H9 (cell line): ENCODE measurements at regions not wholly inside any gene's neighbourhood (a gene's known extent, or its start where the extent isn't known, plus 50 kb on each side); places are given as distances from the start of the nearest gene placed in this dataset.

Source experiments
- DNase-seq: peaks from one replicate; pipeline ENCODE4 v3.0.0-alpha.2; 2017
- H2AFZ ChIP-seq: one replicate; pipeline ENCODE4 v1.6.1; 2013; ENCODE audit warnings: mild to moderate bottlenecking, low read length, control low read depth, moderate library complexity
- H2AK5ac ChIP-seq: 2 replicates; pipeline ENCODE4 v1.6.1; 2013; ENCODE audit warnings: low read length, control low read depth, mixed read lengths; ENCODE audit not compliant: insufficient read length
- H2BK120ac ChIP-seq: one replicate; pipeline ENCODE4 v1.6.1; 2013; ENCODE audit warnings: low read depth, mild to moderate bottlenecking, low read length, control low read depth, inconsistent platforms; ENCODE audit not compliant: poor library complexity, severe bottlenecking
- H2BK12ac ChIP-seq: 2 replicates; pipeline ENCODE4 v1.6.1; 2013; ENCODE audit warnings: low read length, control low read depth, mixed read lengths, low read depth; ENCODE audit not compliant: insufficient read length
- H2BK15ac ChIP-seq: 2 replicates; pipeline ENCODE4 v1.6.1; 2013; ENCODE audit warnings: low read depth, low read length, control low read depth
- H2BK20ac ChIP-seq: one replicate; pipeline ENCODE4 v1.6.1; 2013; ENCODE audit warnings: low read depth, mild to moderate bottlenecking, low read length, control low read depth, inconsistent platforms; ENCODE audit not compliant: poor library complexity, severe bottlenecking
- H2BK5ac ChIP-seq: 2 replicates; pipeline ENCODE4 v1.6.1; 2013; ENCODE audit warnings: low read length, control low read depth, mixed read lengths; ENCODE audit not compliant: insufficient read length
- H3K14ac ChIP-seq: 2 replicates; pipeline ENCODE4 v1.6.1; 2013; ENCODE audit warnings: low read length, control low read depth; ENCODE audit not compliant: insufficient read depth
- H3K18ac ChIP-seq: 2 replicates; pipeline ENCODE4 v1.6.1; 2013; ENCODE audit warnings: low read depth, mild to moderate bottlenecking, mixed read lengths, low read length, control low read depth; ENCODE audit not compliant: insufficient read length
- H3K23ac ChIP-seq: 2 replicates; pipeline ENCODE4 v1.6.1; 2013; ENCODE audit warnings: low read length, control low read depth, mixed read lengths, low read depth; ENCODE audit not compliant: insufficient read length
- H3K23me2 ChIP-seq: 2 replicates; pipeline ENCODE4 v1.6.1; 2013; ENCODE audit warnings: low read depth, mild to moderate bottlenecking, mixed read lengths, low read length, control low read depth; ENCODE audit not compliant: insufficient read length, poor library complexity, severe bottlenecking
- H3K27ac ChIP-seq: 2 replicates; pipeline ENCODE4 v1.5.1; 2013; ENCODE audit warnings: low read length, control low read depth, mixed read lengths, low read depth; ENCODE audit not compliant: insufficient read length
- H3K27me3 ChIP-seq: 2 replicates; pipeline ENCODE4 v1.6.1; 2013; ENCODE audit warnings: low read length, control low read depth, inconsistent platforms; ENCODE audit not compliant: insufficient read depth
- H3K4ac ChIP-seq: 2 replicates; pipeline ENCODE4 v1.6.1; 2013; ENCODE audit warnings: low read depth, mild to moderate bottlenecking, control low read depth, inconsistent platforms, low read length, moderate library complexity
- H3K4me1 ChIP-seq: 2 replicates; pipeline ENCODE4 v1.6.1; 2013; ENCODE audit warnings: low read length, control low read depth, inconsistent platforms; ENCODE audit not compliant: insufficient read depth
- H3K4me2 ChIP-seq: 2 replicates; pipeline ENCODE4 v1.6.1; 2013; ENCODE audit warnings: low read length, control low read depth, mixed read lengths; ENCODE audit not compliant: insufficient read length, insufficient read depth
- H3K56ac ChIP-seq: 2 replicates; pipeline ENCODE4 v1.6.1; 2013; ENCODE audit warnings: low read depth, mild to moderate bottlenecking, mixed read lengths, low read length, control low read depth; ENCODE audit not compliant: insufficient read length
- H3K79me1 ChIP-seq: 2 replicates; pipeline ENCODE4 v1.6.1; 2013; ENCODE audit warnings: low read depth, mild to moderate bottlenecking, moderate library complexity, low read length, control low read depth, inconsistent platforms; ENCODE audit not compliant: insufficient read depth, poor library complexity, severe bottlenecking
- H3K79me2 ChIP-seq: 2 replicates; pipeline ENCODE4 v1.6.1; 2013; ENCODE audit warnings: low read length, control low read depth, inconsistent platforms; ENCODE audit not compliant: insufficient read depth
- H3K9ac ChIP-seq: 2 replicates; pipeline ENCODE4 v1.6.1; 2013; ENCODE audit warnings: low read length, control low read depth, mixed read lengths; ENCODE audit not compliant: insufficient read length; ENCODE audit errors: extremely low read depth
- H3K9me3 ChIP-seq: one replicate; pipeline ENCODE4 v1.6.1; 2013; ENCODE audit warnings: low read depth, low read length, inconsistent platforms; ENCODE audit not compliant: control insufficient read depth
- H3T11ph ChIP-seq: one replicate; pipeline ENCODE4 v1.6.1; 2013; ENCODE audit warnings: mild to moderate bottlenecking, low read length, control low read depth, inconsistent platforms
- H4K20me1 ChIP-seq: one replicate; pipeline ENCODE4 v1.6.1; 2013; ENCODE audit not compliant: control insufficient read depth, insufficient read length, insufficient read depth
- H4K5ac ChIP-seq: 2 replicates; pipeline ENCODE4 v1.6.1; 2013; ENCODE audit warnings: low read depth, mild to moderate bottlenecking, mixed read lengths, low read length, control low read depth; ENCODE audit not compliant: insufficient read length
- H4K8ac ChIP-seq: replicated peaks from 2 replicates; pipeline ENCODE4 v1.6.1; 2013; ENCODE audit warnings: low read length, control low read depth, mixed read lengths, low read depth; ENCODE audit not compliant: insufficient read length
- H4K91ac ChIP-seq: 2 replicates; pipeline ENCODE4 v1.6.1; 2013; ENCODE audit warnings: low read depth, mild to moderate bottlenecking, moderate library complexity, mixed read lengths, low read length, control low read depth; ENCODE audit not compliant: insufficient read length
- H3K27ac Mint-ChIP-seq, 3 experiments: 2 replicates in 2 of 3; 3 replicates in 1 of 3; pipeline ENCODE4 v1.8.0; 2020 to 2021; ENCODE audit warnings: mixed read lengths in 3 of 3, mild to moderate bottlenecking in 1 of 3, moderate library complexity in 1 of 3
- H3K27me3 Mint-ChIP-seq: 2 replicates; pipeline ENCODE4 v1.8.0; 2021; ENCODE audit warnings: low read depth, mild to moderate bottlenecking, moderate library complexity, mixed read lengths
- H3K36me3 Mint-ChIP-seq, 3 experiments: 2 replicates in 2 of 3; 3 replicates in 1 of 3; pipeline ENCODE4 v1.8.0; 2020 to 2021; ENCODE audit warnings: low read depth in 3 of 3, mixed read lengths in 3 of 3; ENCODE audit not compliant: insufficient read depth in 1 of 3
- H3K4me1 Mint-ChIP-seq, 2 experiments: 2 replicates each; pipeline ENCODE4 v1.8.0; 2020; ENCODE audit warnings: mixed read lengths in 2 of 2
- H3K4me3 Mint-ChIP-seq, 2 experiments: 2 replicates in 1 of 2; 3 replicates in 1 of 2; pipeline ENCODE4 v1.8.0; 2020 to 2021; ENCODE audit warnings: mild to moderate bottlenecking in 2 of 2, mixed read lengths in 2 of 2, moderate library complexity in 1 of 2
- H3K9me3 Mint-ChIP-seq, 2 experiments: 2 replicates in 1 of 2; 3 replicates in 1 of 2; pipeline ENCODE4 v1.8.0; 2020; ENCODE audit warnings: mild to moderate bottlenecking in 2 of 2, mixed read lengths in 2 of 2, moderate library complexity in 1 of 2
- CTCF ChIP-seq: fragments of 200-600 bp; sonication (generic); conservative IDR thresholded peaks from 3 replicates; pipeline ENCODE4 v1.8.0; 2021; ENCODE audit warnings: antibody characterized with exemption, mild to moderate bottlenecking
- WGBS: extraction: QIAGEN DNeasy Blood & Tissue Kit; methylation state at CpG from one replicate; pipeline ENCODE4 v1.1.7; 2013; ENCODE audit warnings: missing lambda C conversion rate, low lambda C conversion rate, mixed read lengths; ENCODE audit not compliant: insufficient read length; ENCODE audit errors: extremely low coverage; 5-methylcytosine and 5-hydroxymethylcytosine counted together

GRCh38 chr9:113788616-113789330 lies 87.3 kb upstream of the ZNF618 start:
- no peak overlapping the region for H2BK5ac ChIP-seq
- no peaks in the 10 kb centered on the region for H3K23me2 ChIP-seq
- H3K27ac ChIP-seq = no peak overlapping the region
- no peak overlapping the region for H4K91ac ChIP-seq
- H2BK12ac ChIP-seq = no peak overlapping the region
- no peaks in the 10 kb centered on the region for H3K79me2 ChIP-seq
- H4K20me1 ChIP-seq = no peaks in the 10 kb centered on the region
- no peak overlapping the region for H4K8ac ChIP-seq
- H3K9me3 ChIP-seq = no peaks in the 10 kb centered on the region
- H3K27ac Mint-ChIP-seq = no peak overlapping the region; a peak in 1 of 7 replicates
- peaks cover 22% of the 10 kb centered on the region for H3K27me3 Mint-ChIP-seq
- WGBS = no CpG with 5 or more reads among the region's 10 CpGs
- H3K4me1 Mint-ChIP-seq = peaks cover 18 to 20% of the 10 kb centered on the region in 2 experiments
- TF ChIP-seq CTCF = no peak
- H2BK15ac ChIP-seq = no peak overlapping the region
- H2BK20ac ChIP-seq = no peak overlapping the region
- H3K9ac ChIP-seq = no peak overlapping the region
- no peaks in the 10 kb centered on the region for H3K4me1 ChIP-seq
- H3K56ac ChIP-seq = no peak overlapping the region
- no peak overlapping the region for H3K4ac ChIP-seq
- H3K4me2 ChIP-seq = no peak overlapping the region
- no peak for DNase-seq
- no peak overlapping the region for H3K23ac ChIP-seq
- H3K4me3 Mint-ChIP-seq = no peak overlapping the region
- H3K27me3 ChIP-seq = no peaks in the 10 kb centered on the region
- H2AFZ ChIP-seq = no peak overlapping the region
- H2AK5ac ChIP-seq = no peak overlapping the region
- H4K5ac ChIP-seq = no peak overlapping the region
- no peaks in the 10 kb centered on the region for H3K79me1 ChIP-seq
- H3K14ac ChIP-seq = no peak overlapping the region
- H3T11ph ChIP-seq = no peak overlapping the region
- H3K36me3 Mint-ChIP-seq = peaks cover 0 to 3% (median 0%) of the 10 kb centered on the region in 3 experiments; a peak in 1 of 7 replicates
- H3K18ac ChIP-seq = no peak overlapping the region
- H3K9me3 Mint-ChIP-seq = no peaks in the 10 kb centered on the region
- H2BK120ac ChIP-seq = no peak overlapping the region
